Liver (tissue), 8 donors: ENCODE measurements at regions not wholly inside any gene's neighbourhood (a gene's known extent, or its start where the extent isn't known, plus 50 kb on each side); places are given as distances from the start of the nearest gene placed in this dataset.

Experiments
- DNase-seq: peaks from one replicate; pipeline ENCODE4 v3.0.0-alpha.2; 2017; ENCODE audit warnings: low spot score
- H3K27ac ChIP-seq, 2 donors: one replicate each; pipeline ENCODE4 v1.7.0; 2013; ENCODE audit warnings: inconsistent platforms in 2 of 2, low read length in 2 of 2, control low read depth in 1 of 2, low read depth in 1 of 2, mild to moderate bottlenecking in 1 of 2
- H3K27me3 ChIP-seq, 4 donors: one replicate each; pipeline versions ENCODE4 v1.6.1 to v1.7.0; 2013; ENCODE audit warnings: low read length in 3 of 4, inconsistent platforms in 1 of 4, mild to moderate bottlenecking in 1 of 4, moderate library complexity in 1 of 4; ENCODE audit not compliant: control insufficient read depth in 4 of 4, insufficient read depth in 4 of 4
- H3K36me3 ChIP-seq, 4 donors: one replicate each; pipeline versions ENCODE4 v1.6.1 to v1.7.0; 2013; ENCODE audit warnings: low read length in 3 of 4, mild to moderate bottlenecking in 3 of 4, low read depth in 1 of 4, moderate library complexity in 1 of 4; ENCODE audit not compliant: control insufficient read depth in 4 of 4, insufficient read depth in 3 of 4
- H3K4me1 ChIP-seq, 4 donors: one replicate each; pipeline versions ENCODE4 v1.6.1 to v1.7.0; 2013; ENCODE audit warnings: low read length in 3 of 4, mild to moderate bottlenecking in 3 of 4, moderate library complexity in 1 of 4; ENCODE audit not compliant: control insufficient read depth in 4 of 4, insufficient read depth in 4 of 4
- H3K4me3 ChIP-seq, 3 donors: one replicate each; pipeline versions ENCODE4 v1.6.1 to v1.7.0; 2013; ENCODE audit warnings: low read length in 3 of 3, control low read depth in 1 of 3, low read depth in 1 of 3, mild to moderate bottlenecking in 1 of 3
- H3K9ac ChIP-seq, 2 donors: one replicate each; pipeline ENCODE4 v1.7.0; 2013; ENCODE audit warnings: low read length in 2 of 2, mild to moderate bottlenecking in 2 of 2, moderate library complexity in 2 of 2, control low read depth in 1 of 2, low read depth in 1 of 2
- H3K9me3 ChIP-seq, 4 donors: one replicate each; pipeline versions ENCODE4 v1.6.1 to v1.7.0; 2013; ENCODE audit warnings: low read length in 3 of 4; ENCODE audit not compliant: control insufficient read depth in 4 of 4
- EGR1 ChIP-seq, 2 donors: IDR thresholded peaks; 2 replicates each; pipeline ENCODE4 v1.6.1; 2016 to 2018; ENCODE audit warnings: antibody characterized with exemption in 2 of 2, low read depth in 2 of 2
- FOXA1 ChIP-seq: IDR thresholded peaks from 2 replicates; pipeline ENCODE4 v1.6.1; 2016; ENCODE audit warnings: antibody characterized with exemption
- FOXA2 ChIP-seq: IDR thresholded peaks from 2 replicates; pipeline ENCODE4 v1.6.1; 2016; ENCODE audit warnings: antibody characterized with exemption
- GABPA ChIP-seq, 2 donors: IDR thresholded peaks in 1 of 2; conservative IDR thresholded peaks in 1 of 2; 2 replicates each; pipeline ENCODE4 v1.6.1; 2016; ENCODE audit warnings: antibody characterized with exemption in 2 of 2, mild to moderate bottlenecking in 1 of 2, moderate library complexity in 1 of 2
- HNF4A ChIP-seq, 2 donors: conservative IDR thresholded peaks; 2 replicates each; pipeline ENCODE4 v1.6.1; 2016; ENCODE audit warnings: antibody characterized with exemption in 2 of 2, mild to moderate bottlenecking in 2 of 2
- HNF4G ChIP-seq: IDR thresholded peaks from 2 replicates; pipeline ENCODE4 v1.6.1; 2016; ENCODE audit warnings: antibody characterized with exemption
- JUND ChIP-seq, 2 donors: IDR thresholded peaks; 2 replicates each; pipeline ENCODE4 v1.6.1; 2016; ENCODE audit warnings: antibody characterized with exemption in 2 of 2
- NR2F2 ChIP-seq: IDR thresholded peaks from 2 replicates; pipeline ENCODE4 v1.6.1; 2016; ENCODE audit warnings: antibody characterized with exemption
- RAD21 ChIP-seq, 2 donors: IDR thresholded peaks; 2 replicates each; pipeline ENCODE4 v1.6.1; 2016; ENCODE audit warnings: antibody characterized with exemption in 2 of 2, mild to moderate bottlenecking in 2 of 2
- RXRA ChIP-seq, 2 donors: IDR thresholded peaks; 2 replicates each; pipeline ENCODE4 v1.6.1; 2017 to 2018; ENCODE audit warnings: antibody characterized with exemption in 2 of 2, mild to moderate bottlenecking in 1 of 2
- SP1 ChIP-seq: IDR thresholded peaks from 2 replicates; pipeline ENCODE4 v1.6.1; 2018; ENCODE audit warnings: antibody characterized with exemption, mild to moderate bottlenecking
- TAF1 ChIP-seq: conservative IDR thresholded peaks from 2 replicates; pipeline ENCODE4 v1.6.1; 2016; ENCODE audit warnings: antibody characterized with exemption, mild to moderate bottlenecking
- WGBS: extraction: QIAGEN DNeasy Blood & Tissue Kit; methylation state at CpG from one replicate; pipeline ENCODE4 v1.1.7; 2013; 5-methylcytosine and 5-hydroxymethylcytosine counted together
- TF ChIP-seq, protein P1 (sequence below): IDR thresholded peaks from 2 replicates; pipeline ENCODE4 v1.6.1; 2016; ENCODE audit warnings: antibody characterized with exemption
- TF ChIP-seq, protein P2 (sequence below): IDR thresholded peaks from 2 replicates; pipeline ENCODE4 v1.6.1; 2016; ENCODE audit warnings: antibody characterized with exemption
- TF ChIP-seq, protein P3 (sequence below): IDR thresholded peaks from 2 replicates; pipeline ENCODE4 v1.6.1; 2016; ENCODE audit warnings: antibody characterized with exemption
- TF ChIP-seq, protein P4 (sequence below): fragments of 150-350 bp; IDR thresholded peaks from 2 replicates; pipeline ENCODE4 v1.5.1; 2017; ENCODE audit warnings: improper control_type of control experiment, low read depth, low read length; ENCODE audit not compliant: missing input control
- donor health status: healthy.
- donor health status: healthy.
- donor health status: healthy.
- donor health status: healthy.
- donor health status: healthy.

DNA sequence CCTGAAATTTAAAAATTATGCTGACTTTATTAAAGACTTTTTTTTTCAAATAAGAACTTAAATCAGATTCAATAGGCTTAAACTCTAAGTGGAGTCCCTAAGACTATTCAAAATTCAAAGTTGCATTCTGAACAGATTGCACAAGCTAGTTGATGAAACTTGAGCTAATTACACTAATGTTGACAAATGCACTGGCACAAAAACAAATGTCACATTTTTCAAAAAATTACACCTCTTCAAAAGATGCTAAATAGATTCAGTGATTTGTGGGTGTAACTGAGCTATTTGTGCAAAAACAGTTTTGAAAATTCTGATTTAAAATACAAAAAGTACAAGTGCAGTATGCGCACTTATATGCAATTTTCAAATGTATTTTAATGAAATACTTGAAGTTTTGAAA lies 205.4 kb downstream of the RERGL start:
- no peaks in the 10 kb centered on the region for H3K9me3 ChIP-seq
- H3K36me3 ChIP-seq, result no peaks in the 10 kb centered on the region
- no peak overlapping the region for H3K9ac ChIP-seq
- 85% methylated on average over 1 of the region's 1 CpG for WGBS
- H3K4me1 ChIP-seq, result no peaks in the 10 kb centered on the region
- TF ChIP-seq JUND (IDR thresholded peaks at IDR 0.05) (no peak), FOXA2 (no peak), NR2F2 (no peak), RXRA (IDR thresholded peaks at IDR 0.05) (no peak), HNF4A (conservative IDR thresholded peaks at IDR 0.05) (no peak), EGR1 (IDR thresholded peaks at IDR 0.05; ENCODE audit: low read depth in 2 of 2) (no peak), RAD21 (IDR thresholded peaks at IDR 0.05) (no peak), FOXA1 (no peak), TAF1 (no peak)
- TF ChIP-seq, protein P1, sequence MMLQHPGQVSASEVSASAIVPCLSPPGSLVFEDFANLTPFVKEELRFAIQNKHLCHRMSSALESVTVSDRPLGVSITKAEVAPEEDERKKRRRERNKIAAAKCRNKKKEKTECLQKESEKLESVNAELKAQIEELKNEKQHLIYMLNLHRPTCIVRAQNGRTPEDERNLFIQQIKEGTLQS, result no peak
- TF ChIP-seq, protein P2, sequence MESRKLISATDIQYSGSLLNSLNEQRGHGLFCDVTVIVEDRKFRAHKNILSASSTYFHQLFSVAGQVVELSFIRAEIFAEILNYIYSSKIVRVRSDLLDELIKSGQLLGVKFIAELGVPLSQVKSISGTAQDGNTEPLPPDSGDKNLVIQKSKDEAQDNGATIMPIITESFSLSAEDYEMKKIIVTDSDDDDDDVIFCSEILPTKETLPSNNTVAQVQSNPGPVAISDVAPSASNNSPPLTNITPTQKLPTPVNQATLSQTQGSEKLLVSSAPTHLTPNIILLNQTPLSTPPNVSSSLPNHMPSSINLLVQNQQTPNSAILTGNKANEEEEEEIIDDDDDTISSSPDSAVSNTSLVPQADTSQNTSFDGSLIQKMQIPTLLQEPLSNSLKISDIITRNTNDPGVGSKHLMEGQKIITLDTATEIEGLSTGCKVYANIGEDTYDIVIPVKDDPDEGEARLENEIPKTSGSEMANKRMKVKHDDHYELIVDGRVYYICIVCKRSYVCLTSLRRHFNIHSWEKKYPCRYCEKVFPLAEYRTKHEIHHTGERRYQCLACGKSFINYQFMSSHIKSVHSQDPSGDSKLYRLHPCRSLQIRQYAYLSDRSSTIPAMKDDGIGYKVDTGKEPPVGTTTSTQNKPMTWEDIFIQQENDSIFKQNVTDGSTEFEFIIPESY, result no peak
- no peaks in the 10 kb centered on the region for H3K27me3 ChIP-seq
- no peak for DNase-seq
- H3K27ac ChIP-seq, result no peak overlapping the region
- H3K4me3 ChIP-seq, result no peak overlapping the region

DNA sequence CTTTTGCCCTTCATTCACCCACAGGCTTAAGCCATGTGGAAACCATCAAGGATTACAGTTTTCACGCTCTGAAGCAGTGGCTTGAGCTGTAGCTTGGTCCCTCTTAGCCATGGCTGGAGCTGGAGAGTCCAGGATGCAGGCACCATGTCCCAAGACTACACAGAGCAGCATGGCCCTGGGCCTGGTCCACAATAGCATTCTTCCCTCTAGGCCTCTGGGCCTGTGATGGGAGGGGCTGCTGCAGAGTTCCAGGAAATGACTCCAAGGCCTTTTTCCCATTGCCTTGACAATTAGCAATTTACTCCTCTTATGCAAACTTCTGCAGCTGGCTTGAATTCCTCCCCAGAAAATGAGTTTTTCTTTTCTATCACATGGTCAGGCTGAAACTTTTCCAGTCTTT lies 211.3 kb downstream of the RERGL start:
- H3K27me3 ChIP-seq, result no peaks in the 10 kb centered on the region
- DNase-seq, result no peak
- TF ChIP-seq, protein P1, result no peak
- TF ChIP-seq GABPA (IDR thresholded peaks at IDR 0.05 in 1 of 2, conservative IDR thresholded peaks at IDR 0.05 in 1 of 2), result no peak
- no peak for TF ChIP-seq JUND (IDR thresholded peaks at IDR 0.05)
- TF ChIP-seq, protein P3, sequence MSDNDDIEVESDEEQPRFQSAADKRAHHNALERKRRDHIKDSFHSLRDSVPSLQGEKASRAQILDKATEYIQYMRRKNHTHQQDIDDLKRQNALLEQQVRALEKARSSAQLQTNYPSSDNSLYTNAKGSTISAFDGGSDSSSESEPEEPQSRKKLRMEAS, result no peak
- no peak overlapping the region for H3K27ac ChIP-seq
- H3K36me3 ChIP-seq, result no peaks in the 10 kb centered on the region
- 42% methylated on average over 1 of the region's 1 CpG for WGBS
- no peak overlapping the region for H3K9ac ChIP-seq
- no peaks in the 10 kb centered on the region for H3K4me1 ChIP-seq
- H3K4me3 ChIP-seq, result no peak overlapping the region
- peaks cover 0 to 4% (median 1%) of the 10 kb centered on the region in 4 donors for H3K9me3 ChIP-seq

DNA sequence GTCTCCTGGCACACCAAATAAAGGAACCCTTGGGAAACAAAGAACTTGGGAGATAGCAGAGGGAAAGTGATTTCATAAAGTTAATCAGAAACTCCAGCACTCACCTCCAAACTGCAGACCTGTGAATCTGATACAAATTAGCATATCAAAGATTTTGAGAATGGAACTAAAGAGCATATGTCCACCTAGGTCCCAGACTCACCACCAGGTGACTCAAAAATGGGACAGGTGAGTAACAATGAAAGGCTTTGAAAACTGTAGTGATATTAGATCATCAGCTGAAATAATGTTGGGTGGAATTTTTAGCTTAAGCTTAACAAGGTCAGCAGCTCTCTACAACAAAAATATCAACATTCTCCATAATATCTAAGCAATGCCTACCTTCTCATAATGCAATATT lies 214.8 kb downstream of the RERGL start:
- Histone ChIP-seq H3K27ac (no peak overlapping the region), H3K27me3 (no peaks in the 10 kb centered on the region), H3K9me3 (peaks cover 0 to 4% (median 1%) of the 10 kb centered on the region in 4 donors), H3K36me3 (no peaks in the 10 kb centered on the region), H3K4me3 (no peak overlapping the region), H3K9ac (no peak overlapping the region), H3K4me1 (no peaks in the 10 kb centered on the region)
- DNase-seq, result no peak
- no peak for TF ChIP-seq RAD21 (IDR thresholded peaks at IDR 0.05)
- TF ChIP-seq SP1, result no peak
- TF ChIP-seq, protein P1, result no peak
- TF ChIP-seq, protein P2, result no peak
- TF ChIP-seq HNF4G, result no peak
- TF ChIP-seq, protein P4, sequence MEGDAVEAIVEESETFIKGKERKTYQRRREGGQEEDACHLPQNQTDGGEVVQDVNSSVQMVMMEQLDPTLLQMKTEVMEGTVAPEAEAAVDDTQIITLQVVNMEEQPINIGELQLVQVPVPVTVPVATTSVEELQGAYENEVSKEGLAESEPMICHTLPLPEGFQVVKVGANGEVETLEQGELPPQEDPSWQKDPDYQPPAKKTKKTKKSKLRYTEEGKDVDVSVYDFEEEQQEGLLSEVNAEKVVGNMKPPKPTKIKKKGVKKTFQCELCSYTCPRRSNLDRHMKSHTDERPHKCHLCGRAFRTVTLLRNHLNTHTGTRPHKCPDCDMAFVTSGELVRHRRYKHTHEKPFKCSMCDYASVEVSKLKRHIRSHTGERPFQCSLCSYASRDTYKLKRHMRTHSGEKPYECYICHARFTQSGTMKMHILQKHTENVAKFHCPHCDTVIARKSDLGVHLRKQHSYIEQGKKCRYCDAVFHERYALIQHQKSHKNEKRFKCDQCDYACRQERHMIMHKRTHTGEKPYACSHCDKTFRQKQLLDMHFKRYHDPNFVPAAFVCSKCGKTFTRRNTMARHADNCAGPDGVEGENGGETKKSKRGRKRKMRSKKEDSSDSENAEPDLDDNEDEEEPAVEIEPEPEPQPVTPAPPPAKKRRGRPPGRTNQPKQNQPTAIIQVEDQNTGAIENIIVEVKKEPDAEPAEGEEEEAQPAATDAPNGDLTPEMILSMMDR, result no peak
